BJ (cell line): ENCODE measurements at regions not wholly inside any gene's neighbourhood (a gene's known extent, or its start where the extent isn't known, plus 50 kb on each side); places are given as distances from the start of the nearest gene placed in this dataset.

Experiments used
- CTCF ChIA-PET: fragments of 350-600 bp; formaldehyde crosslinking; extraction: SDS; loops from one replicate; lab custom pipeline; 2021; ENCODE audit warnings: antibody characterized with exemption, inconsistent platforms; lab: Yijun Ruan, JAX
- POLR2A ChIA-PET: fragments of 300-600 bp; sonication (Branson Sonifier 250); formaldehyde crosslinking; extraction: SDS; loops from one replicate; lab custom pipeline; 2021; ENCODE audit warnings: antibody characterized with exemption; lab: Charles Lee
- DNase-seq: peaks from one replicate; pipeline ENCODE4 v3.0.0-alpha.2; 2011; ENCODE audit warnings: low read depth
- H3K27me3 ChIP-seq: 2 replicates; pipeline ENCODE4 v1.6.0; 2011; ENCODE audit warnings: low read length; ENCODE audit not compliant: control insufficient read depth, insufficient read depth
- H3K36me3 ChIP-seq: 2 replicates; pipeline ENCODE4 v1.5.1; 2011; ENCODE audit warnings: low read length; ENCODE audit not compliant: control insufficient read depth, insufficient read depth
- H3K4me3 ChIP-seq: 2 replicates; pipeline ENCODE4 v1.5.1; 2011; ENCODE audit warnings: low read depth, mild to moderate bottlenecking, control low read depth, low read length
- CTCF ChIP-seq: IDR thresholded peaks from 2 replicates; pipeline ENCODE4 v1.5.1; 2011; ENCODE audit warnings: low read depth, mild to moderate bottlenecking, control low read depth, inconsistent platforms, low read length, moderate library complexity; ENCODE audit not compliant: insufficient read depth

GRCh38 chr15:69505956-69506556 is 53.4 kb downstream of the RPLP1 start:
- Histone ChIP-seq H3K4me3 (no peak overlapping the region), H3K36me3 (no peaks in the 10 kb centered on the region), H3K27me3 (peaks cover 6% of the 10 kb centered on the region; the same call in 1 of the 2 replicates)
- DNase-seq, result no peak
- CTCF ChIA-PET, result interaction anchor here (1.4 kb wide), 1 partner anchor 17 kb away, joined by 4 read pairs; no protein-coding TSS in a partner anchor
- TF ChIP-seq CTCF, result no peak
- POLR2A ChIA-PET, result no interaction called here

- Histone ChIP-seq H3K4me3 (no peak overlapping the region), H3K36me3 (no peaks in the 10 kb centered on the region), H3K27me3 (peaks cover 6% of the 10 kb centered on the region; the same call in 1 of the 2 replicates)
- no peak for DNase-seq
- no peak for TF ChIP-seq CTCF
- POLR2A ChIA-PET, result no interaction called here
- CTCF ChIA-PET, result interaction anchor here (1.2 kb wide), 1 partner anchor 32 kb away, joined by 4 read pairs; no protein-coding TSS in a partner anchor
Measured at GRCh38 chr15:69508659-69509058, 56.0 kb downstream of the RPLP1 start.

- no peaks in the 10 kb centered on the region for H3K36me3 ChIP-seq
- TF ChIP-seq CTCF, result no peak
- H3K27me3 ChIP-seq, result peaks cover 5% of the 10 kb centered on the region
- ChIA-PET CTCF (interaction anchor here (0.8 to 1.2 kb wide), 2 partner anchors 12 to 32 kb away, joined by 3 to 4 read pairs; no protein-coding TSS in a partner anchor), POLR2A (no interaction called here)
- DNase-seq, result no peak
- H3K4me3 ChIP-seq, result no peak overlapping the region
Measured at GRCh38 chr15:69509131-69509530, 56.5 kb downstream of the RPLP1 start.

GRCh38 chr15:69510556-69510955 is 57.9 kb downstream of the RPLP1 start:
- CTCF ChIA-PET, result no interaction called here
- H3K36me3 ChIP-seq, result no peaks in the 10 kb centered on the region
- H3K27me3 ChIP-seq, result peaks cover 7% of the 10 kb centered on the region
- H3K4me3 ChIP-seq, result no peak overlapping the region
- DNase-seq, result no peak
- no peak for TF ChIP-seq CTCF
- POLR2A ChIA-PET, result no interaction called here

GRCh38 chr15:69511015-69511414 is 58.4 kb downstream of the RPLP1 start:
- CTCF ChIA-PET, result no interaction called here
- H3K27me3 ChIP-seq, result peaks cover 7% of the 10 kb centered on the region
- no peaks in the 10 kb centered on the region for H3K36me3 ChIP-seq
- POLR2A ChIA-PET, result no interaction called here
- no peak for DNase-seq
- no peak for TF ChIP-seq CTCF
- H3K4me3 ChIP-seq, result no peak overlapping the region
